ENCODE measurements at regions not wholly inside any gene's neighbourhood (a gene's known extent, or its start where the extent isn't known, plus 50 kb on each side); places are given as distances from the start of the nearest gene placed in this dataset.
"Not testable (repeated sequence)": the region's sequence is repeated elsewhere in the genome, so short reads cannot be mapped to it uniquely, and the experiment has no call there.

DNA sequence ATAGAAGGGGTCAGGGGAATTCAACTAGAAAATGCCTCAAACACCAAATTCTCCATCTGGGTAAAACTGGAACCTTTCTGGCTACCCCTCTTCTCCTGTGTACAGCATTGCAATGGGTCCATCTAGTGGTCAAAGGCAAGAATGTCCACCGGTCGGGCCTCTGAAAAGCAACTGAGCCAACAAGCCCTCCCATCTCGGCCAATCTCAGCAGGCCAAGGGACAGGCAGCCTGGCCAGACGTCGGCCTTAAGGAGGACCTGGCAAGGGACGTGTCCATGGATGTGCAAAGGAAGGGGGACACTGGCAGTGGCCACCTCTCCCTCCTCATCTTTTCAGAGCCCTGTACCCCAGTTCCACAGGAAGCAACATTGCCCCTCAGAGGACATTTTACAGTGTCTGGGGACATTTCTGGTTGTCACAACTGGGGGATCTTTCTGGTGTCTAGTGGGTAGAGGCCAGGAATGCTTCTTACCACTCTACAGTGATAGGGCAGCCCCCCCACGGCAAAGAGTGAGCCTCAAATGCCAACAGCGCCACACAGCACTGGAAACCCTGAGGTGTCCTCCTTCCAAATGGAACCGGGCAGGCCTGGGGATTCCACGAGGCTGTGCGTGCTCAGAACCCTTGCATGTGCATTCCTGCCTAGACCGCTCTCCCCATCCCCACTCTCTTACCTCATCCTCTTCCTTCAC is 99.8 kb upstream of the FOXA2 start:
- peaks cover 4 to 10% of the 10 kb centered on the region in 2 donors for H3K4me1 Mint-ChIP-seq (ENCODE audit: low read depth in 2 of 2)
- no peak overlapping the region for H3K4me3 Mint-ChIP-seq
- H3K36me3 Mint-ChIP-seq: no peaks in the 10 kb centered on the region
- ATAC-seq (peak in 1 of 2 donors; percentile 49), DNase-seq (ENCODE audit: low spot score) (no peak)
- no peaks in the 10 kb centered on the region for H3K9me3 Mint-ChIP-seq
- H3K27ac Mint-ChIP-seq: no peak overlapping the region
- H3K27me3 Mint-ChIP-seq: peaks cover 0 to 8% of the 10 kb centered on the region in 2 donors

DNA sequence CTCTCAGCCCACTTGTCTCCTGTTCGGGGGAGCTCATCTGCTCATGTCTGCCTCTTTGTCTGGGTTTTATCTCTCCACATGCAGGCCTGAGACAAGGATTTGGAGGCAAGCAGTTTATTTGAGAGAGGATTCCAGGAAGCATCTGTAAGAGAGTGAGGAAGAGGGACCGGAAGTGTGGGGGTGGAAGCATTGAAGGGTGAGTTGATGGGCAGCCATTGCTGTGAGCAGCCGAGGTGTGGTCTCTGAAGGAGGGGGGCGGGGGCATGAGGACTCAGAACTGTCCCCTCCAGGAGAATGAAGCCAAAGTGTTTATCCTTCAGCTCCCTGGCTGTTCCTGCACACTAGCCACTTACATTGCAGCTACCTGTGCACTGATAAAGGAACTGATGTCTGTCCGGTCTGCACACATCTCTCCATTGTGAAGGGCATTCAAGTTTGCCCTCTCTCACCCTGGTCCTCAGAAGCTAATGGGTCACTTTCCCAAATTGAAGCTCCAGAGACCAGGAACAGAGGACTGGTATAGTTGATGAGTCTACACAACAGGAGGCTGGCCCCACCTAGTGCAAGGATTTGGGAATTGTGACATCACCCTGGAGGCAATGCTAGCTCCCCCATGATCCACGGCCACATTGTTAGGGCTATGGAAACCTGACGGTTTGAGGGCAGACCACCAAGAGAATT is 100.5 kb upstream of the FOXA2 start:
- Mint-ChIP-seq H3K36me3 (no peaks in the 10 kb centered on the region), H3K4me3 (no peak overlapping the region), H3K27me3 (peaks cover 0 to 8% of the 10 kb centered on the region in 2 donors), H3K27ac (no peak overlapping the region), H3K9me3 (no peaks in the 10 kb centered on the region), H3K4me1 (ENCODE audit: low read depth in 2 of 2) (peaks cover 4 to 10% of the 10 kb centered on the region in 2 donors)
- ATAC-seq: no peak
- DNase-seq (ENCODE audit: low spot score): no peak

DNA sequence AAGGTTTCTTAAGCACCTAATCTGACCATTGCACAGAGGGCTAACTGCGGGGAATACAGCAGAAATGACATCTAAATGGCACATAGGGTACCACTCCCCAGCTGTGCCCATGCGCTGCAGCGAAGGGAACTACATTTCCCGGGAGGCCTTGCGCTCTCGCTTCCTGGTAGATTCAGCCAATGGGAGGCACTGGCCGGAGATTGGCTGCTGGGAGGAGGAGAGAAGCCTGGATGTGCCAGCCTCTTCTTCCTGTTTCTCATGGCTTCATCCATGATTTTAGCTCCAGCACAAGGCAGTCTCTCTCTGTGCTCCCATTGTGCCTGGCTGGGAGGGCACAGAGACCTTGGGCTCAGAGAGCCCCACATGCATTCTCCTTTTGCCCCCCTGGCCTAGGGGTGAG is 101.7 kb upstream of the FOXA2 start:
- DNase-seq (ENCODE audit: low spot score) (no peak), ATAC-seq (peak in 1 of 2 donors; percentile 40)
- Mint-ChIP-seq H3K4me1 (ENCODE audit: low read depth in 2 of 2) (peaks cover 4 to 10% of the 10 kb centered on the region in 2 donors), H3K36me3 (no peaks in the 10 kb centered on the region), H3K4me3 (no peak overlapping the region), H3K27me3 (peaks cover 0 to 6% of the 10 kb centered on the region in 2 donors), H3K9me3 (no peaks in the 10 kb centered on the region), H3K27ac (no peak overlapping the region)

DNA sequence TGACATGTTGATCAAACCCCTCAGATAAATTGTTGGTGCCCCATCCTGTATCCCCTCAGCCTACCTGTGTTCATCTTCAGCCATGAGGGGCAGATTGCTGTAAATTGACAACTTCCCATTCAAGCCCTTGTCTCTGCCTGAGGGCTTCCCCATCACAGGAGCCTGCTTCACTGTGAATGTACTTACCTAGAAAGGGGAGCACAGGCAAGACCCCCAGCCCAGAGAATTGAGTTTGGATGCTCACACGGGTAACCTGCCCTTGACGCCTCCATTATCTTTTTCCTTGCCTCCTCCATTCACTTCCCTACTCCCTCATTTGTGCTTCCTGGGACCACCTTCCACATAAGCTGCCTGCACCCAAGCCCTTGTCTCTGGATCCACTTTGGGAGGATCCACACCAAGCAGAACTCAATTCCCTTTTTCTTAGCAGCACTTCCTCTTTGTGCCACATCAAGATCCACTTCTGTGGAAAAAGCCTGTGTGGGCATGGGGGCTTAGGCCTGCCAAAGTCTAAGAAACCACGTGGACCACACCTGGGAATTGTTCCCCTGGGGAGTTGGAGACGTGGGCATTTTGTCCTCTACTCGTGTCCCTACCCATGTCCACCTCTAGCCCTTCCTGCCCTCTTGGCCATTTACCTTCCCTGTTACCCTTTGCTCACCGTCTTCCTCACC is 103.4 kb upstream of the FOXA2 start:
- ATAC-seq: no peak
- H3K27ac Mint-ChIP-seq: no peak overlapping the region
- H3K9me3 Mint-ChIP-seq: no peaks in the 10 kb centered on the region
- no peaks in the 10 kb centered on the region for H3K36me3 Mint-ChIP-seq
- no peak for DNase-seq (ENCODE audit: low spot score)
- H3K4me1 Mint-ChIP-seq (ENCODE audit: low read depth in 2 of 2): peaks cover 6 to 10% of the 10 kb centered on the region in 2 donors
- peaks cover 0 to 6% of the 10 kb centered on the region in 2 donors for H3K27me3 Mint-ChIP-seq
- H3K4me3 Mint-ChIP-seq: no peak overlapping the region

DNA sequence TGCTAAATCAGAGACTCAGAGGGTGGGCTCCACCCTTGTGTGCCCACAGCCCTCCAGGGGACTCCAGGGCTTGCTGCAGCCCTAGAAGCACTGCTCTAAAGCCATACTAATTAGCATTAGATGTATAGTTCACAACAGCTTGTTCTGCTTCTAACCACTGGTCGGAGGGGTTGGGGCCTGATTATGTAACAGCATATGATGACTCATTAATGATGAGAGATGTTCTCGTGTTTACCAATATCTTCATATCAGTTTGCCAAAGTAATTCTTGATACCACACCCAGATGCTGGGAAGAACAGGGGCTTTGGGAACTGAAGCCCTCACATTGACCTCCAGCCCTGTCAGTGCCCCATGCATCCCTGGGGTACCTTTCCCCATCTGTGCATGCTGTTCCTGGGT is 104.1 kb upstream of the FOXA2 start:
- no peak for ATAC-seq
- no peaks in the 10 kb centered on the region for H3K36me3 Mint-ChIP-seq
- no peak overlapping the region for H3K27ac Mint-ChIP-seq
- no peaks in the 10 kb centered on the region for H3K9me3 Mint-ChIP-seq
- H3K4me3 Mint-ChIP-seq: no peak overlapping the region
- DNase-seq (ENCODE audit: low spot score): no peak
- peaks cover 0 to 6% of the 10 kb centered on the region in 2 donors for H3K27me3 Mint-ChIP-seq
- peaks cover 6 to 10% of the 10 kb centered on the region in 2 donors for H3K4me1 Mint-ChIP-seq (ENCODE audit: low read depth in 2 of 2)

DNA sequence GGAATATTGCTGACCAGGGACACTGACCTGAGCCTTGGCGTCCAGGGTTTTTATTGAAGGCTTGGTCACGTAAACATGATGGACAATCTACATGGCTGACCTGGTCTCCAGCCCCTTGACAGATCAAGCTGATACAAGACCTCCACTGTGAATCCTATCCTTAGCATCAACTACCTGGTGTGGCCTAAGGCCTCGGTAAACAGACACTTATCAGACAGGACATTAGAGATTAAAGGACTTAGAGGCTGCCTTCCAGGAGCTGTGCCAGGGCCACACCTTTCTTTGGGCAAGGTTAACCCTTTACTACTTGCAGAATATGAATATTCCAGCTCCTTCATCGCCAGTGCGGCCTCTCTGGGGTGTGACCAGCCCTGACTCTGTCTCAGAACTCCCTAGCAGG is 104.9 kb upstream of the FOXA2 start:
- peaks cover 6 to 10% of the 10 kb centered on the region in 2 donors for H3K4me1 Mint-ChIP-seq (ENCODE audit: low read depth in 2 of 2)
- no peaks in the 10 kb centered on the region for H3K36me3 Mint-ChIP-seq
- H3K9me3 Mint-ChIP-seq: no peaks in the 10 kb centered on the region
- peaks cover 0 to 6% of the 10 kb centered on the region in 2 donors for H3K27me3 Mint-ChIP-seq
- H3K4me3 Mint-ChIP-seq: no peak overlapping the region
- no peak overlapping the region for H3K27ac Mint-ChIP-seq
- no peak for ATAC-seq
- no peak for DNase-seq (ENCODE audit: low spot score)

DNA sequence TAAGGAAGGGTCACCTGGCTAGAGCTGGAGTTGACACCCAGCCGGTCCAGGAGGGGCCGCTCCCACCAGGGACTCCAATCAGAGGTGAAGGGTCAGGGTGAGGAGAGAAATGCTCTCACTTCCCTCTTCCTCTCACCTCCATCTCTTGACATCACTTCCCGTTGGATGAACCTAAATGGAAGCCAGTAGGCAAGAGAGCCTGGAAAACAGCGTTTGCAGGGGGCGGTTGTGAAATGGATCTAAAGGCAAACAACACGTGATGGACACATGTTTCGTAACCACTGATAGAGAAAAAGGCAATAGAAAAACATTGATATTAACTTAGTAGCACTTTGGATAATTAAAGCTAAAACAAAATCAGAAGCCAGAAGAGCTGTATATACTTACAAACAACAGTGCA is 105.6 kb upstream of the FOXA2 start:
- DNase-seq (ENCODE audit: low spot score): no peak
- H3K9me3 Mint-ChIP-seq: no peaks in the 10 kb centered on the region
- no peak overlapping the region for H3K27ac Mint-ChIP-seq
- H3K36me3 Mint-ChIP-seq: no peaks in the 10 kb centered on the region
- H3K4me3 Mint-ChIP-seq: no peak overlapping the region
- no peak for ATAC-seq
- peaks cover 2 to 5% of the 10 kb centered on the region in 2 donors for H3K4me1 Mint-ChIP-seq (ENCODE audit: low read depth in 2 of 2)
- peaks cover 0 to 6% of the 10 kb centered on the region in 2 donors for H3K27me3 Mint-ChIP-seq

DNA sequence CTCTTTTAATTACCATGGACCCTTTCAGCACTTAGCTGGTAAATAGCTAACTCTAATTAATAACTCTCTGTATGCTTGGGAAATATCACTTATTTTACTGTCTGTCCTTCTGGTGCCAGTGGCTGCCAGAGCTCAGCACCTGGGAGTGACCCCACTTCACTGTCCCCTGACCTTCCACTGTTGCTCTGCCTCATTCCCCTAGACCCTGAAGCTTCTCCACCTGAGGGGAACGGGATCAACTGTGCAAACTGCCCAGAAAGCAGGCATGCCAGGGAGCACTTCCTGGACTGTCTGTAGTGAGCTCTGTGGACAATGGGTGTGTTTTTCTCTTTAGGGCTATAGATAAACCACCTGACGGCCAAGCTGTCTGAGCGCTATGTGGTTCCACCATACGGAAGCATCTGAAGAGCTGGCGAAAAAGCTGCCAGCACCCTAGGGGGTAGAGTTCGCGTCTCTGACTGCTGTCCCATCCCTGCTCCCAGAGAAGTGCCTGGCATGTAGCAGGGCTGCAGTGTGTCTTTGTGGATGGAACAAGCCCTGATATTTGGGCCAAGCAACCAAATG is 106.3 kb upstream of the FOXA2 start:
- Mint-ChIP-seq H3K36me3 (no peaks in the 10 kb centered on the region), H3K27ac (no peak overlapping the region), H3K27me3 (peaks cover 0 to 3% of the 10 kb centered on the region in 2 donors), H3K4me3 (no peak overlapping the region), H3K9me3 (no peaks in the 10 kb centered on the region), H3K4me1 (ENCODE audit: low read depth in 2 of 2) (peaks cover 2 to 5% of the 10 kb centered on the region in 2 donors)
- DNase-seq (ENCODE audit: low spot score) (no peak), ATAC-seq (no peak)

DNA sequence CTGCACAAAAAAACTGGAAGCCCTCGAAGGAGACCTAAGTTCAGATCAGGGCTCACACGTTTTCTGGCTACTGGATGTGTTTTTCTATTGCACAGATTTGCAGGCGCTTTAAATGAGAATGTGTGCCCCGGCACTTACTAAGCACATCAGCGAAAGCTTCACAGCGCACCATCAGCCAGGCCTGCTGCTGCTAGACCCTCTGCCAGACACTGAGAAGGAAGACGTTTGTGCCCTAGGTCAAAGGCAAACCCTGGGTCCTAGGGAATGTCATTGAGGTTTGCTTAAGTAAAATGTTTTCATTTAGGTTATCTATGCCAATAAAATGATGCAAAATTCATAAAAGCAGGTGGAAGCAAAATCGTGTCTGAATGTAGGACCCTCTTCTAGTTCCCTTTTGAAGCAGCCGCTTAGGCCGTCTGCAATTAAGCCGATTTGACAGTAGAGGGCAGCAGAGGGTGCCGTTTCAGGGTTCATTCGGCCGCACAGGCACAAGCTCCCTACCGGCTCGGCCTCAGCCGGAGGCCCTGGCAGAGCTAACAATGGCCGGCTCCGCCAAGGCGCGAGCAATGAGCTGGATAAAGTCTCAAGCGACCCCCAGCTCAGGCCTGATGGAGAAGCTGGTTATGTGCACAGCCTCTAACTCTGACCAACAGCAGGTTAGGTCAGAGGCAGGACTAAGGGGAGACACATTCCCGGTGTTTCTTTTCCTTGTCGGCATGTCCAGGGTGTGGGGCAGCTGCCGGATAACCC is 107.2 kb upstream of the FOXA2 start:
- H3K4me3 Mint-ChIP-seq: no peak overlapping the region
- DNase-seq (ENCODE audit: low spot score) (peak; percentile 72), ATAC-seq (peak; percentile 51 to 75)
- no peaks in the 10 kb centered on the region for H3K36me3 Mint-ChIP-seq
- H3K27ac Mint-ChIP-seq: no peak overlapping the region
- peaks cover 0 to 2% of the 10 kb centered on the region in 2 donors for H3K4me1 Mint-ChIP-seq (ENCODE audit: low read depth in 2 of 2)
- peaks cover 0 to 3% of the 10 kb centered on the region in 2 donors for H3K27me3 Mint-ChIP-seq
- no peaks in the 10 kb centered on the region for H3K9me3 Mint-ChIP-seq

DNA sequence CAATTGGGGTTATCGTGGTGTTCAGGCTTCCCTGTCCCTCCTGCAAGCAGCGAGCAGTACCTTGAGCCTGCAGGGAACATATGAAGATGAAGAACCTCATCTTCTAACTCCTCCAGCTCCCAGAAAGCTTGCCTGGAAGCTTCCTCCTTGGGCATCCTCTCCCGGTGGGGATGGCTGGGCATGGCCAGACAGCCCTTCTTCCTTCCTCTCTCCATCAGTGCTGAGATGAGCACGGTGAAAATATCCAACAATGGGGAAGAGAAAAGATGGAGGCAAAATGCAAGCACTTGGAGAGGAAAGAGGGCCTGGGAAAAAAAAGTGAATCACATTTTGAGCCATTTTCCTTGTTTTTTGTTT is 107.7 kb upstream of the FOXA2 start:
- Mint-ChIP-seq H3K4me3 (no peak overlapping the region), H3K27ac (no peak overlapping the region), H3K36me3 (no peaks in the 10 kb centered on the region), H3K9me3 (no peaks in the 10 kb centered on the region), H3K27me3 (peaks cover 0 to under 1% of the 10 kb centered on the region in 2 donors), H3K4me1 (ENCODE audit: low read depth in 2 of 2) (peaks cover 0 to 2% of the 10 kb centered on the region in 2 donors)
- DNase-seq (ENCODE audit: low spot score) (no peak), ATAC-seq (no peak)

DNA sequence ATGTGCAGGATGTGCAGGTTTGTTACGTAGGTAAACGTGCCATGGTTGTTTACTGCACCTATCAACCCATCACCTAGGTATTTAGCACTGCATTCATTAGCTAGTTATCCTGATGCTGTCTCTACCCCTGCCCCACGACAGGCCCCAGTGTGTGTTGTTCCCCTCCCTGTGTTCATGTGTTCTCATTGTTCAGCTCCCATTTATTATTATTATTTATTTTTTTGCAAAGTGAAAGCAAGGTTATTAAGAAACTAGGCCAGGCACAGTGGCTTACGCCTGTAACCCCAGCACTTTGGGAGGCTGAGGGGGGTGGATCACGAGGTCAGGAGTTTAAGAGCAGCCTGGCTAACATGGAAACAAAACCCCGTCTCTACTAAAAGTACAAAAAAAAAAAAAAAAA is 108.2 kb upstream of the FOXA2 start:
- not testable (repeated sequence) for H3K4me1 Mint-ChIP-seq (ENCODE audit: low read depth in 2 of 2); H3K9me3 Mint-ChIP-seq; H3K36me3 Mint-ChIP-seq; H3K27ac Mint-ChIP-seq; ATAC-seq; H3K27me3 Mint-ChIP-seq; H3K4me3 Mint-ChIP-seq; DNase-seq (ENCODE audit: low spot score)

DNA sequence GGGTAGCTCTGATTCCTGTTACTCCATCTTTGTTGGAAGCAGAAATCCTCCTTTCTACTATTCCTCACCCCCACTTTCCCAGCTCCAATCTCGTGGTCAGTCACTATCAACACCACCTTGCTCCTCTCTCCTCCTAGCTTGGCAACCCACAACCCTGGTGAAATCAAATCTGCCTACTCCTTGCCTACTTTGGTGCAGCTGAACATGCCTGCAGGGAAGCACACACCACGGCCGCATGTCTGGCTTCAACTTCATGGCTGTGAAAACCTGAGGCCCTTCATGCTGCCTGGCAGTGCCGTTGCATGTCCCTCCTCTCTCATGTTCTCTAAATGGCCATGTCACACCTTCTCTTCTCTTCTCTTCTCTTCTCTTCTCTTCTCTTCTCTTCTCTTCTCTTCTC is 112.4 kb upstream of the FOXA2 start:
- ATAC-seq: peak in 1 of 2 donors; percentile 4

DNA sequence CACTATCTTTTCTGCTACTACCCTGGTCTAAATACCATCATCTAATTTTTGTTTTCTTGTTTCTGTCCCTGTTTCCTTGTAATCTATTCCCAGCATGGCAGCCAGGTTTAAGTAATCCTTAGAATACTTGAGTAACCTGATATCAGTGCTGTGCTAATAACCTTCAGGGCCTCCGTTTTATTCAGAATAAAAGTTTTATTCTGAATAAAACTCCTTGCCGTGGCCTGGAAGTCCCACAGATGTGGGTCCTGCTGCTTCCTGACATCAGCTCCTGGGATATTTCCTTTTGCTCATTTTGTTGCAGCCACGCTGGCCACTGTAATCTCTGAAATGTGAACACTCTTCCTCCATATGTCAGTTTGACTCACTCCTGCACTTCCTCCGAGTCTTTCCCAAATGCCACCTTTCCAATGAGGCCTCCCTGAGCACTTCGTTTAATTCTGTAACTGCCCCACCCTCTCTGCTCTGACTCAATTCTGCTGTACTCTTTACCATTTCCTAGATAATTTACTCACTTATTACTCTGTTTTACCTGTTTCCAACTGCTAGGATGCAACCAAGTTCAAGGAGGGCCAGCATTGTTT is 114.0 kb upstream of the FOXA2 start:
- Mint-ChIP-seq H3K4me1 (ENCODE audit: low read depth in 2 of 2) (no peaks in the 10 kb centered on the region), H3K27ac (no peak overlapping the region), H3K9me3 (no peaks in the 10 kb centered on the region), H3K27me3 (peaks cover 0 to 6% of the 10 kb centered on the region in 2 donors), H3K36me3 (no peaks in the 10 kb centered on the region), H3K4me3 (no peak overlapping the region)
- ATAC-seq (no peak), DNase-seq (ENCODE audit: low spot score) (no peak)

More for the DNA sequence above, 112.4 kb upstream of the FOXA2 start:
- H3K27me3 Mint-ChIP-seq: no peaks in the 10 kb centered on the region
- no peak overlapping the region for H3K4me3 Mint-ChIP-seq
- H3K36me3 Mint-ChIP-seq: no peaks in the 10 kb centered on the region
- no peak overlapping the region for H3K27ac Mint-ChIP-seq
- no peak for DNase-seq (ENCODE audit: low spot score)
- H3K9me3 Mint-ChIP-seq: no peaks in the 10 kb centered on the region
- H3K4me1 Mint-ChIP-seq (ENCODE audit: low read depth in 2 of 2): no peaks in the 10 kb centered on the region

Data from natural killer cell treated with Interleukin-12 subunit alpha and Interleukin-12 subunit beta and Interleukin-15 and Interleukin-18, amount 100 ng/mL, for 72 hours (primary cell).